DMS 273 (cell line): ENCODE measurements at regions not wholly inside any gene's neighbourhood (a gene's known extent, or its start where the extent isn't known, plus 50 kb on each side); places are given as distances from the start of the nearest gene placed in this dataset.
"Not testable (repeated sequence)": the region's sequence is repeated elsewhere in the genome, so short reads cannot be mapped to it uniquely, and the experiment has no call there.

Experiments used
- DNase-seq: peaks from one replicate; lab custom pipeline; 2025; ENCODE audit not compliant: unreplicated experiment; lab: John Stamatoyannopoulos, UW

DNA sequence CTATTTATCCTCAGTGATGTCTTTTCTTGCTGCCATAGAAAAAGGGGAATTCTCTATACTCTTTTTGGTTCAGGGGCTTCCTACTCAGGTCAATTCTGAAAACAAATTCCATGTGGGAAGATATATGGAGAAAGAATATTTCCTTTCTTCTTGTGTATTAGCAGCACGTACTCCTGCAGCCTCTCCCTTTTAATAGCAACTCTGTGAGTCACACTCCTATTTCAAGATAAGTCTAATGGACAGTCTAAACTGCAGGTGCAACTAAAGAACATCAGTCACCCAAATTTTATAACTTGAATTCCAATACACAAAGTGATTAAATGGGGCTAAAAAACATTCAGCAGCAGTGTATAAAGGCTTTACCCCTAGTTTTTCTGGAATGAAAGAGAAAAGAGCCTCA lies 942.2 kb downstream of the CNTNAP5 start:
- DNase-seq = no peak

DNA sequence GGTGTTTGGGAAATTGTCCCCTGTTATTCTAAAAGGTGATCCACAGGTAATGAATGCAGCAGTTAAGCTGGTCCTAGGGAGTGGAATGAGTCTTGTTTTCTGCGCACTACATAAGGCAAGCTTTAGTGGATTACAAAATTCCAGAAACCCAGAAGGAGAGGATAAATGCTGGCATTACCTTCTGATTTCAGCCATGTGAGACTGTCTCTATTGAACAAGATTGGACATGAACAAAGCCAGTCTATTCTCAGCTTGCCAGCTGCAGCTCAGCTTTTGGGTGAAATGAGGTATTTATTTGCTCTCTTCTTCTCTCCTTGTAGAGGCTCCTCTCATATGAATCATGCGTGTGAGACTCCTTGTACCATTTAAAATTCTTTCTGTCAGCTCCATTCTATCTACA lies 944.9 kb downstream of the CNTNAP5 start:
- DNase-seq = no peak

DNA sequence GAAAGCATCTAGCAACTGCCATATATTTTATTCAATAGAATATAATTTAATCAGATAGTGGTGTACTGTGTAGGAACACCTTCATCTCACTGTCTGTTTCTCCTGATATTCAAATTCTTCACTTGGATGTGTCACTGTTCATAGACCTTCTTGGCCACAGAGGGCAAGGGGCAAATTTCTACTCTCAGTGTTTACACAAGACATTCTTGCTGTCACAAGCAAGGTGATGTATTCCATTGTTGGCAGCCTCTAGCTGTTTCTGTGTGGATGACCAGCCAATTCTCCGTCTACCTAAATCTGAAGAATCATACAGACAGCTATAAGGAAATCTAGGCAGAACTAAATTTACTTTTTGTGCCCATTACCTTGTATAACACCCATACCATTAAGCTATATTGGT lies 948.3 kb downstream of the CNTNAP5 start:
- no peak for DNase-seq

DNA sequence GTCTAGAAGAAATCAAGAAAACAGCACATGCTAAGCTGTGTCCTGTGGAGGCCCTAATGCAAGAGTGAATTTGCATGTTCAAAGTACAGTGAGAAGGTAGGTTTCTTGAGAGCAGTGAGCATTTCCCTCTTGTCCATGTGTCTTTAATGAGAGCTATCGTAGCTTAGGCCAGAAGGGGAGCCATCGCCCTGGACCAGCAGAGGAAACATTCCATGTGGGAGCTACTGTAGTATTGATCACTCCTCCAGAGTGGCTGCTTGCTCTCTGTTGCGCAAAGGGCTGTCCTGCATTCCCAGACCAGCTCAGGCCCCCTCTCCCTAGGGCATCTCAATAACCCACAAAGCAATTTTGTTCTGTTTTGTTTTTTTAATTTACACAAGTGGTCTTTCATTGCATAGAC lies 950.1 kb downstream of the CNTNAP5 start:
- no peak for DNase-seq

DNA sequence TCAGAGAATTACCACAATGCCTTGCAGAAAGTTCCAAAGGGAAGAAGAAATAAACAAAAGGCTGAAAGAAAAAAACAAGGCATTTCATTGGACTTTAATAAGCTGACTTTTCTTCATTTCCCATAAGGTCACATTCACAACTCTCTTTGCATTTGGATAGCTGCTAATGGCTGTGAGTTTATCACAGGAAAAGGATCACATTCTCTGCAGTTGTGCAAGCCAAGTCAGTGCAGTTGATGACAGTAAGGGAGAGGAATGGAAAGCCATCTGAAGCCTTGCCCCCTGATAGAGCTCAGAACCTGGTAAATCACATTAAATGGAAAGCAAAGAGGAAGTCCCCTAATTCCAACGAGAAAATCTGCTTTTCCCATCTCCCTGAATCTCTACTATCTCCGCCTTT lies 950.6 kb downstream of the CNTNAP5 start:
- no peak for DNase-seq

DNA sequence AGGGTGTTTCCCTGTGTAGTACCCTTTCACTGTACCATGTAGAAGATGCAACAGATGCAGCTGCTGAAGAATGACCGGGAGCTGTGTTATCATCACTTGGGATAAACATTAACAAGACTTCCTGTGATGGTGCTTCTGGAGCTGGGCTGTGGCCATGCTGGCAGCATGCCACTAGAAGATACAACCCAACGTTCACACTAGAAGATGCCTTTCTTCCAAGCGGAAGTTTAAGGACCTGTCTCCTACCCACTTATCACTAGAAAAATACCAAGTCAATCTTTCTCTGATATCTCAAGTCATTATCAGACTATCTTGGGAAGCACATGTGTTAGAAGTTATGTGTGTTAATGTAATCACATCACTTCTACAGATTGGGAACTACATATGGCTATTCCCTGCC lies 953.5 kb downstream of the CNTNAP5 start:
- no peak for DNase-seq

DNA sequence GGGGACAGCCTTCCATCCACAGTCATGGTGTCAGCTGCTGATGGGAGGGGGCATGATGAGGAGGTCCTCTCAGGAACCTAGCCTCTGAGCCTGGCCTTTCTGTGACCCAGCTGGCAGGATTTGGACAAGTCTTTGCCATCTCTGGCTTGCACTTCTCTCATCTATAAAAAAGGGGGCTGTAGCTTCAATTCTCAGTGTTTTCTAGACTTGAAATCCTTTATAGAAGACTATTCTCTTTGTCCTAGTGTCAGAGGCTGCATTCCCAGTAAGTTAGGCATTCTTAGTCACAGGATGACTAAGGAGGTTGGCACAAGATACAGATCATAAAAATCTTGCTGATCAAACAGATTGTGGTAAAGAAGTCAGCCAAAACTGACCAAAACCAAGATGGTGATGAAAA lies 958.5 kb downstream of the CNTNAP5 start:
- no peak for DNase-seq

DNA sequence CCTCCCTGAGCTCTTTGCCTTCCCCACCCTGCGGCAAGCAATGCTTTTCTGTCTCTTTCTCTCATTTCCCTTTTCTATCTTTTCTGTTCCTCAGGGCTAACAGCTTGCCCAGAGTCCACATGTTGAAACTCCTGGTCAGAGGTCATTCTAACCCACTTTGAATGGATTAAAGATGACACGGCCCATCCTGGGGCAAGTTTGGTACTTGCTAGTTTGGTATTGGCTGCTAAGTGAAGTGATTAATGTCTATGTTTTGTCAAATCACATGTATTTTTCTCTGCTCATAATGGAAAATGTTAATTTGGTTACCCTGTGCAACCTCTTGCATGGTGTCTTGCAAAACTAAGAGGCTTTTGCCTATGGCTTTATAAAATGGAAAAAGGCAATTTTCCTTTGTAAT lies 960.2 kb downstream of the CNTNAP5 start:
- DNase-seq = no peak

DNA sequence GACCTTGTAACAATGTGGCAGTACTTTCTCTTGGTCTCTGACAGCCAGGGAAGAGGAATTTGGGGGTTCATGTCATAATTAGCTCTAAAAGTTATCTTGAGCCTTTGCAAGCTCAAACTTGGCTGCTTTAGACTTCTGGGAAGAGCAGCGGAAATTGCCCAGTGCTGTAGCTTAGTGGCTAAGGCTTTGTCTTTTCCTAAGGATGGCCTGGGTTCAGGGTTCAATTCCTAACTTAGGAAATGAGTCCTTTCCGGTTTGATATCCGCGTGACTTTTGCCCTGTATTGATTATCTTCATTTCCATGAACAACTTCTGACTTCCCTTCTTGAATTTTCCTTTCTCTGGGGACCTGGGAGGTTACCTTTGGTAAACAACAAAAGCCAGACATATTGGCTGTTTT lies 961.0 kb downstream of the CNTNAP5 start:
- DNase-seq = no peak

DNA sequence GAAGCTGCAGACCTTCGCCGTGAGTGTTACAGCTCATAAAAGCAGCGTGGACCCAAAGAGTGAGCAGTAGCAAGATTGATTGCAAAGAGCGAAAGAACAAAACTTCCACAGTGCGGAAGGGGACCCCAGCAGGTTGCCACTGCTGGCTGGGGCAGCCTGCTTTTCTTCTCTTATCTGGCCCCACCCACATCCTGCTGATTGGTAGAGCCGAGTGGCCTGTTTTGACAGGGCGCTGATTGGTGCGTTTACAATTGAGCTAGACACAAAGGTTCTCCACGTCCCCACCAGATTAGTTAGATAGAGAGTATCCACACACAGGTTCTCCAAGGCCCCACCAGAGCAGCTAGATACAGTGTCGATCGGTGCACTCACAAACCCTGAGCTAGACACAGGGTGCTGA lies 961.8 kb downstream of the CNTNAP5 start:
- not testable (repeated sequence) for DNase-seq

DNA sequence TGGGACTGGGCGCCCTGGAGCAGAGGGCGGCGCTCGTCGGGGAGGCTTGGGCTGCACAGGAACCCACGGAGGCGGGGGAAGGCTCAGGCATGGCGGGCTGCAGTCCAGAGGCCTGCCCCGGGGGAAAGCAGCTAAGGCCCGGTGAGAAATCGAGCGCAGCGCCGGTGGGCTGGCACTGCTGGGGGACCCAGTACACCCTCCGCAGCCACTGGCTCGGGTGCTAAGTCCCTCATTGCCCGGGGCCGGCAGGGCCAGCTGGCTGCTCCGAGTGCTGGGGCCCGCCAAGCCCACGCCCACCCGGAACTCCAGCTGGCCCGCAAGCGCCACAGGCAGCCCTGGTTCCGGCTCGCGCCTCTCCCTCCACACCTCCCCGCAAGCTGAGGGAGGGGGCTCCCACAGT lies 962.3 kb downstream of the CNTNAP5 start:
- DNase-seq = not testable (repeated sequence)

DNA sequence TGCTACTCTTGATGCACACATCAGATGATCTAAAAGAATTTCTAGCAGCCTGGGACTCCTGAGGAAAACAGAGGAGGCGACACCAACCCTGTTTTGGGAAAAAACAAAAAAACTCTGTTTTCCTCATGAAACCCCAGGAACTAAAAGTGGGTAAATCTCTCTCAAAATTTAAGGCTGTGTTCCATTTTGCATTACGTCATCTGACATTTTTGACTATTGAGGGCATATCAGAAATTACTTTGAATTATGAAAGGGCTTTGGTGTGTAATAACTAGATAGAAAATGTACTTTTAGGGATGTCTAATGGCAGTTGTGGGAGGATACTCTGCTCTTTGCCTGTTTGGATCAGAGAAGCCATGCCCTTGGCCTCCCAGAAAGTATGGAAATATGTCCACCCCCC lies 963.0 kb downstream of the CNTNAP5 start:
- DNase-seq = no peak

DNA sequence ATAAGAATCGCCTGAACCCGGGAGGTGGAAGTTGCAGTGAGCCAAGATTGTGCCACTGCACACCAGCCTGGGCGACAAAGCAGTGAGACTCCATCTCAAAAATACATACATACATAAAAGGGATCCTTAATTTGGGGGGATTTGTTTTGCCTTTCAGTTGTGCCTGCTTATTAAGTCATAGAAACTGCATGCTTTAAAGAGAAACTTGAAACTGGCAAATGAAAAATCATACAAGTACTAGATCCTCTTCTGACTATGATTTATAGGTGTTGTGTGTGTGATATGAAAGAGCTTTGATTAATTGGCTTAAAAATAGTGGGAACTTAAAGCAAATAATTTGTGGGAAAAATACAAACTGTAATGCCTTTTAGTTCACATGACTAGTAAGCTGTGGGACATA lies 963.7 kb downstream of the CNTNAP5 start:
- no peak for DNase-seq

DNA sequence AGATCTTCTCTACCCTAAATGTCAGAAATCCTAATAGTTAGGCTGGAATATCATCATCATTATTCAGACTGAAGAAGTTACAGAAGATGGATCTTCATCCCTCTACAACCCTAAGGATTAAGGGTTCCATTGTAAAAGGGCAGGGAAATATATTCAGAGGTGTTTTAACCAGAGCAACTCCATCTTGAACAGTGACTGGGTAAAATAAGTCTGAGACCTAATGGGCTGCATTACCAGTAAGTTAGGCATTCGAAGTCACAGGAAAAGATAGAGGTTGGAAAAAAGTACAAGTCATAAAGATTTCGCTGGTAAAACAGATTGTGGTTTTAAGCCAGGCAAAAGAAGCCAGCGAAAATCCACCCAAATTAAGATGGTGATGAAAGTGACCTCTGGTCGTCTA lies 968.7 kb downstream of the CNTNAP5 start:
- DNase-seq = no peak

DNA sequence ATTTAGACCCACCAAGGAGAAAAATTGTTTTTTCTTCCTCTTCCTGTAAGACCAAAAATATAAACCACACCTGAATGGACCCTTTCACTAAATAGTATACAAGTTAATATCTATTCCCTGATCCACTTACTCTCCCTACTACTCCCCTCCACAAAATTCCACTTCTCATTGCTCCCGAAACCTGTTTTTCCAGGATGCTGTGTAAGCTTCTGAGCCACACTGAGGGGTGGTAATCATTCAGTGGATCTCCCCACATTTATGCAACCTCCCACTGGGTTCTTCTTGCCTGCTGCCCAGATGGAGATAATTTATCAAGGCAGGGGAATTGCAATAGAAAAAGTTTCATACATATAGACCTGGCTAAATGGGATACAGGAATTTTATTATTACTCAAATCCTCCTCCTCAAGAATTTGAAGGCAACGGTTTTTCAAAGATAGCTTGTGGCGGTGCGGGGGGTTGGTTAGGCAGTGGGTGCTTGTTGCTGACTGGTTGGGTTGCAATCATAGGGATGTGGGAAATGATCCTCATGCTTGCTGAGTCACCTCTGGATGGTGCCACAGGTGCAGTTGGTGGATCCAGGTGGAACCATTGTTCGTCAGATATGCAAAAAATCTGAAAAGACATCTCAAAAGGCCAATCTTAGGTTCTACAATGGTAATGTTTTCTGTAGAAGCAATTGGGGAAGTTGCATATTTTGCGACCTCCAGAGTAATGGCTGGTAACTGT lies 970.3 kb downstream of the CNTNAP5 start:
- no peak for DNase-seq

DNA sequence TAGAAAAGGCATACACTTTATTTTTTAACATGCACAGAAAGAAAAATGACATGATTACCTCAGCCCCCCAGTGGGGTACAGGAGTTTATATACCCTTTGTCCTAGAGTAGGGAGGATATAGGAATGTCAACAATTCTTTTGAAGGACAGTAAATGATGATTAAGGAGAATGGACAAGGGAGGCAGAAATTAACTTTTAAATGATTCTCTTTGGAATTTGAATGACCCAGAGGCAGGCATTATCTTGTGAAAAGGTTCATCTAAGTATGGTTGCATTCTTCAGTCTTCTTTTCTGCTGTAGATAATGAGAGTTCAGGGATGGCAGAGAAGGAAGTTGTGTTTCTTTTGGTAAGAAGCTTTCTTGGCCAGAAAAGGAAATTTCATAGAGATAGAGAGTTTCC lies 971.3 kb downstream of the CNTNAP5 start:
- DNase-seq = no peak

DNA sequence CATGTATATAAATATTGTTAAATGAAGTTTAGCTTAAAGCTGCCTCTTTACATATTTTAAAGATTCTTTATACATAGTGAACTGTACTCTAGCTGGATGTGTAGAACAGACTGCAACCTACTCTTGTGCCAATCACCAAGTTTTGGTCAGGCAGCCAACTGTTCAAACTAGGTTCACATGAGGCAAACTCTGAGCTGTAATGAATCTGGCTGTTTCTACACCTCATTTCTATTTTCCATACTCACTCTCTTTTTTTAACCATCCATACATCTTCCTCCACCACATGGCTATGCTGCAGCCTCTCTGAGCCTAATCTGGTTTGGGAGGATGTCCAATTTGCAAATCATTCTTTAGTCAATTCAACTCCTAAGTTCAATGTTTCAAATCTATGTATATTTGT lies 974.8 kb downstream of the CNTNAP5 start:
- no peak for DNase-seq

DNA sequence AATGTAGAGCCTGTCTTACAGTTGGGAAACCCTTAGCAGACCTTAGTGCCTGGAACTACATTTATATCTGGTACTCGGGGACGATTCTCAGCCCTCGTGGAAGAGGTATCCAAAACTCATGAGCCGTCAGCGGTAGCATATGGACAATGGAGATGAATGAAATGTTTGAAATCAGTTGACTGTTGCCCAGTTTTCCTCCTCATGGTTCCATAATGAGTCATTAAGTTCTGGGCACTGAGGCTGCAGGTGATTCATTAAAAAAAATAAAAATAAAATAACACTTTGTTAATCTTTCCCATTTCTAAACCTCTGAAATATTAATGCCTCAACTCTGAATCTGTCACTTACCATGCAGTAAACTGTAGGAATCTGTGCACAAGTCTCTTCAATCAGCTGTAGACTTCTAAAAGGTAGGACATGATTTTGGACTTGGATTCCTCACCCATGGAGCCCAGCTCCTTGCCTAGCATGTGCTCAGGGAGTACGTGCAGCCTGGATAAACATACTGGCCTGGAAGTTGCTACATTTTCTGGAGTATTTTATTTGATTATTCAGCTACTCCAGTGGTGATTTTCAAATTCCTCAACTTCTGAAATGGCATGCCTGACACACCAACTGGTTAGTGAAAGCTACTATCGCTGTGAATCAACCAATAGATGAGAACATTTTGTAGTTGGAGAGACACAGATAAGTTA lies 979.2 kb downstream of the CNTNAP5 start:
- DNase-seq = no peak

DNA sequence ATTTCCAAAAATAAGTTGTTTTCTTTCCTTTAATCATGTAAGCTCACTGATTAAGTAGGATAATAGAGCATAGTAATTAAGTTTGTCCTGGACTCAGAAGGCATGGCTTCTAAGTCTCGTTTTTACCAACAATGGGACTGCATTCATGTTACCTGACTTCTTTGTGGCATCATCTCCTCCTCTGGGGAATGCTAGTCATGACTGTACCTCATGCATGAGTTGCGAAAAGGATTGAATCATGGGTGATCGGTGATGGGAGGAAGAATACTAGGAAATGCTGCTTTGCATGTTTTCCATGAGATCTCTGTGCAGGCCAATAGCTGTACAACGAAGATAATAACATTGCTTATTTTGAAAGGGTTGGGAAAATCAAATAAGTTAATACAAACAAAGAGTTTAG lies 981.6 kb downstream of the CNTNAP5 start:
- no peak for DNase-seq

DNA sequence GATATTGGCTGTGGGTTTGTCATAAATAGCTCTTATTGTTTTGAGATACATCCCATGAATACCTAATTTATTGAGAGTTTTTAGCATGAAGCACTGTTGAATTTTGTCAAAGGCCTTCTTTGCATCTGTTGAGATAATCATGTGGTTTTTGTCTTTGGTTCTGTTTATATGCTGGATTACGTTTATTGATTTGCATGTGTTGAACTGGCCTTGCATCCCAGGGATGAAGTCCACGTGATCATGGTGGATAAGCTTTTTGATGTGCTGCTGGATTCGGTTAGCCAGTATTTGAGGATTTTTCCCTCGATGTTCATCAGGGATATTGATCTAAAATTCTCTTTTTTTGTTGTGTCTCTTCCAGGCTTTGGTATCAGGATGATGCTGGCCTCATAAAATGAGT lies 1003.6 kb downstream of the CNTNAP5 start:
- not testable (repeated sequence) for DNase-seq

DNA sequence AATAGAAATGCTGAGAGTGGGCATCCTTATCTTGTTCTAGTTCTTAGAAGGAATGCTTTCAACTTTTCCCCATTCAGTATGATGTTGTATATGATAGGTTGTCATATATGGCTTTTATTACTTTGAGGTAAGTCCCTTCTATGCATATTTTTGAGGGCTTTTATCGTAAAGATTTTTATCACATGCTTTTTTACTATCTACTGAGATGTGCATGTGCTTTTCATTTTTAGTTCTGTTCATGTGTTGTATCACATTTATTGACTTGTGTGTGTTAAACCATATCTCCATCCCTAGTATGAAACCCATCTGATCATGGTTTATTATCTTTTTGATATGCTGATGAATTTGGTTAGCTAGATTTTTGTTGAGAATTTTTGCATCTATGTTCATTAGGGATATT lies 1008.8 kb downstream of the CNTNAP5 start:
- no peak for DNase-seq

DNA sequence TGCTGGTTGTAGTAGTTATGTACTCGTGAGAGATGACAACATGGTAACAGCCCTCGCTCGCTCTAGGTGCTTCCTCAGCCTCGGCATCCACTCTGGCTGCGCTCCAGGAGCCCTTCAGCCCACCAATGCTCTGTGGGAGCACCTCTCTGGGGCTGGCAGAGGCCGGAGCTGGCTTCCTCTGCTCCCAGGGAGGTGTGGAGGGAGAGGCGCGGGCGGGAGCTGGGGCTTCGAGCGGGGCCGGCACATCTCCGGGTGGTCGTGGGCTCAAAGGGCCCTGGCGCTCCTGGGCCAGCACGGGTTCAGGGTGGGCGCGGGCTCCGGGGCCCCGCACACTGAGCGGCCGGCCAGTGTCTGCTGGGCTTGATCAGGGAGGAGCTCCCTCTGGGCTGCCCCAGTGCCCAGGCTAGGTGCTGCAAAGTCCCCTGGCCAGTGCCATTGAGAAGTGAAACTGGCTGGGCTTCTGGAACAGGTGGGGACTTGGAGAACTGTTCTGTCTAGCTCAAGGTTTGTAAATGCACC lies 1012.1 kb downstream of the CNTNAP5 start:
- DNase-seq = no peak

DNA sequence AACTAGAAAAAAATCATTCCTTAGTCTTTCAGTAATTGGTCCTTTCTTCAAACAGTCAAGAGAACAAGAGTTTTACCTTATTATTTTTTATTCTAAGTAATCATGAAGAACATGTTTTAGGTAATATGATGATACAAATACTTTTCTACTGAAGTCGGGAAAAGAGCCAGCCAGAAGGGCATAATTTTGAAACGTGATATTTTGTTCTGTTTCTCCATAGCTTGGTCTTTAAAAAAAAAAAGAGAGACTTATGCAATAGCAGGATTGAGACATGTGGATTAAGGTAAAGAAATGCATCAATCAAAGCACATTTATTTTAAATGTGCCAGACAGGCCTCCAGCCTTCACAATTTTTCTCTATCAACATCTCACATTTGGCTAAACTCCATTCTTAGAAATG lies 1016.8 kb downstream of the CNTNAP5 start:
- no peak for DNase-seq
